ENCODE measurements at regions not wholly inside any gene's neighbourhood (a gene's known extent, or its start where the extent isn't known, plus 50 kb on each side); places are given as distances from the start of the nearest gene placed in this dataset.

DNA sequence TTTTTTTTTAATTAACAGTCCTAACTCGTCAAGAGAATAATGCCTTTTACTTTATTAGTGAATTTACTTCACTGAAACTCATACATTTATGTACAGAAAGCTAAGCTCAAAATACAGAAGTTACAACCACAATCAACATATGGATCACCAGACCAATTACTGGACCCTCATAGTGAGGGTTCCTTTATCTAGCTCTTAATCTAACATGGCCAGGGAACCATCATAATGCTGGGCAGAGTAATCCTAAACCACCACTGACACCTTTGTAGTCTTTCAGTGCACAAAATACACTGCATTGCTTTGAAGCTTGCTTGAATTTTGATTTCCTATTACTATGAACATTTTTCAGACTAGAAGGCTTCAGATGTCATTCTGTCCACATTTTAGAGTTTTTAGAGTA lies 1406.6 kb upstream of the PCDH9 start:
- TF ChIP-seq, protein P1, sequence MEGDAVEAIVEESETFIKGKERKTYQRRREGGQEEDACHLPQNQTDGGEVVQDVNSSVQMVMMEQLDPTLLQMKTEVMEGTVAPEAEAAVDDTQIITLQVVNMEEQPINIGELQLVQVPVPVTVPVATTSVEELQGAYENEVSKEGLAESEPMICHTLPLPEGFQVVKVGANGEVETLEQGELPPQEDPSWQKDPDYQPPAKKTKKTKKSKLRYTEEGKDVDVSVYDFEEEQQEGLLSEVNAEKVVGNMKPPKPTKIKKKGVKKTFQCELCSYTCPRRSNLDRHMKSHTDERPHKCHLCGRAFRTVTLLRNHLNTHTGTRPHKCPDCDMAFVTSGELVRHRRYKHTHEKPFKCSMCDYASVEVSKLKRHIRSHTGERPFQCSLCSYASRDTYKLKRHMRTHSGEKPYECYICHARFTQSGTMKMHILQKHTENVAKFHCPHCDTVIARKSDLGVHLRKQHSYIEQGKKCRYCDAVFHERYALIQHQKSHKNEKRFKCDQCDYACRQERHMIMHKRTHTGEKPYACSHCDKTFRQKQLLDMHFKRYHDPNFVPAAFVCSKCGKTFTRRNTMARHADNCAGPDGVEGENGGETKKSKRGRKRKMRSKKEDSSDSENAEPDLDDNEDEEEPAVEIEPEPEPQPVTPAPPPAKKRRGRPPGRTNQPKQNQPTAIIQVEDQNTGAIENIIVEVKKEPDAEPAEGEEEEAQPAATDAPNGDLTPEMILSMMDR (IDR thresholded peaks at IDR 0.05; ENCODE audit: low read depth, low read length, missing input control), result no peak
- TF ChIP-seq YY1 (IDR thresholded peaks at IDR 0.05) (no peak), GABPA (IDR thresholded peaks at IDR 0.05 in 1 of 2, conservative IDR thresholded peaks at IDR 0.05 in 1 of 2) (no peak), RAD21 (IDR thresholded peaks at IDR 0.05) (no peak), TAF1 (conservative IDR thresholded peaks at IDR 0.05) (no peak), EGR1 (IDR thresholded peaks at IDR 0.05; ENCODE audit: low read depth in 2 of 2) (no peak), JUND (IDR thresholded peaks at IDR 0.05) (no peak)
- TF ChIP-seq, protein P2, sequence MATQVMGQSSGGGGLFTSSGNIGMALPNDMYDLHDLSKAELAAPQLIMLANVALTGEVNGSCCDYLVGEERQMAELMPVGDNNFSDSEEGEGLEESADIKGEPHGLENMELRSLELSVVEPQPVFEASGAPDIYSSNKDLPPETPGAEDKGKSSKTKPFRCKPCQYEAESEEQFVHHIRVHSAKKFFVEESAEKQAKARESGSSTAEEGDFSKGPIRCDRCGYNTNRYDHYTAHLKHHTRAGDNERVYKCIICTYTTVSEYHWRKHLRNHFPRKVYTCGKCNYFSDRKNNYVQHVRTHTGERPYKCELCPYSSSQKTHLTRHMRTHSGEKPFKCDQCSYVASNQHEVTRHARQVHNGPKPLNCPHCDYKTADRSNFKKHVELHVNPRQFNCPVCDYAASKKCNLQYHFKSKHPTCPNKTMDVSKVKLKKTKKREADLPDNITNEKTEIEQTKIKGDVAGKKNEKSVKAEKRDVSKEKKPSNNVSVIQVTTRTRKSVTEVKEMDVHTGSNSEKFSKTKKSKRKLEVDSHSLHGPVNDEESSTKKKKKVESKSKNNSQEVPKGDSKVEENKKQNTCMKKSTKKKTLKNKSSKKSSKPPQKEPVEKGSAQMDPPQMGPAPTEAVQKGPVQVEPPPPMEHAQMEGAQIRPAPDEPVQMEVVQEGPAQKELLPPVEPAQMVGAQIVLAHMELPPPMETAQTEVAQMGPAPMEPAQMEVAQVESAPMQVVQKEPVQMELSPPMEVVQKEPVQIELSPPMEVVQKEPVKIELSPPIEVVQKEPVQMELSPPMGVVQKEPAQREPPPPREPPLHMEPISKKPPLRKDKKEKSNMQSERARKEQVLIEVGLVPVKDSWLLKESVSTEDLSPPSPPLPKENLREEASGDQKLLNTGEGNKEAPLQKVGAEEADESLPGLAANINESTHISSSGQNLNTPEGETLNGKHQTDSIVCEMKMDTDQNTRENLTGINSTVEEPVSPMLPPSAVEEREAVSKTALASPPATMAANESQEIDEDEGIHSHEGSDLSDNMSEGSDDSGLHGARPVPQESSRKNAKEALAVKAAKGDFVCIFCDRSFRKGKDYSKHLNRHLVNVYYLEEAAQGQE (IDR thresholded peaks at IDR 0.05), result no peak
